Spleen (tissue), 11 donors: ENCODE measurements at regions not wholly inside any gene's neighbourhood (a gene's known extent, or its start where the extent isn't known, plus 50 kb on each side); places are given as distances from the start of the nearest gene placed in this dataset.

Source experiments
- DNase-seq: peaks from one replicate; pipeline ENCODE4 v3.0.0-alpha.2; 2020
- H3K27ac ChIP-seq, 8 donors: fragments of 200-600 bp; sonication (generic) in 7 of 8; 1 replicate in 4 of 8; 2 replicates in 4 of 8; pipeline versions ENCODE4 v1.5.0 to v1.8.0; 2016 to 2021; ENCODE audit warnings: inconsistent platforms in 4 of 8, mild to moderate bottlenecking in 4 of 8, moderate library complexity in 1 of 8
- H3K27me3 ChIP-seq, 7 donors: fragments of 200-600 bp; sonication (generic) in 6 of 7; replicated peaks in 1 of 7; 1 replicate in 4 of 7; 2 replicates in 3 of 7; pipeline versions ENCODE4 v1.5.0 to v1.8.0; 2016 to 2021; ENCODE audit warnings: inconsistent platforms in 3 of 7, mild to moderate bottlenecking in 1 of 7
- H3K36me3 ChIP-seq, 6 donors: fragments of 200-600 bp; sonication (generic) in 5 of 6; 1 replicate in 4 of 6; 2 replicates in 2 of 6; pipeline versions ENCODE4 v1.5.0 to v1.8.0; 2016 to 2021; ENCODE audit warnings: inconsistent platforms in 2 of 6
- H3K4me1 ChIP-seq, 6 donors: fragments of 200-600 bp; sonication (generic) in 5 of 6; 1 replicate in 3 of 6; 2 replicates in 3 of 6; pipeline versions ENCODE4 v1.5.0 to v1.8.0; 2016 to 2021; ENCODE audit warnings: inconsistent platforms in 3 of 6
- H3K4me3 ChIP-seq, 8 donors: fragments of 200-600 bp; sonication (generic) in 7 of 8; 1 replicate in 4 of 8; 2 replicates in 4 of 8; pipeline versions ENCODE4 v1.5.0 to v1.8.0; 2016 to 2021; ENCODE audit warnings: inconsistent platforms in 4 of 8, mild to moderate bottlenecking in 4 of 8, moderate library complexity in 2 of 8
- H3K9me3 ChIP-seq, 8 donors: fragments of 200-600 bp; sonication (generic) in 7 of 8; 1 replicate in 4 of 8; 2 replicates in 4 of 8; pipeline versions ENCODE4 v1.5.0 to v1.8.0; 2016 to 2021; ENCODE audit warnings: inconsistent platforms in 4 of 8
- POLR2A ChIP-seq, 3 donors: fragments of 450-650 bp; IDR thresholded peaks; one replicate each; pipeline ENCODE4 v1.5.1; 2017; ENCODE audit warnings: antibody characterized with exemption in 3 of 3, mild to moderate bottlenecking in 1 of 3
- POLR2AphosphoS5 ChIP-seq, 3 donors: sonication (generic); formaldehyde crosslinking; IDR thresholded peaks; one replicate each; pipeline ENCODE4 v1.5.1; 2017; ENCODE audit warnings: antibody characterized with exemption in 3 of 3
- WGBS, 5 donors: extraction: QIAGEN DNeasy Blood & Tissue Kit in 3 of 5; methylation state at CpG; one replicate each; pipeline versions ENCODE4 v1.1.5 to v1.1.7; 2013 to 2018; 5-methylcytosine and 5-hydroxymethylcytosine counted together
- intact Hi-C: fragments of 100-400 bp; cut with DNase I; formaldehyde crosslinking; loops from one replicate; pipeline ENCODE4 v1.15.0; 2023; ENCODE audit warnings: low total_unique reads
- TF ChIP-seq, protein P1 (sequence below), 11 experiments: fragments of 200-600 bp in 7 of 11; fragments of 450-650 bp in 4 of 11; sonication (generic) in 4 of 11; IDR thresholded peaks in 8 of 11; conservative IDR thresholded peaks in 3 of 11; 1 replicate in 7 of 11; 2 replicates in 4 of 11; pipeline versions ENCODE4 v1.4.0 to v1.8.0; 2016 to 2021; ENCODE audit warnings: antibody characterized with exemption in 11 of 11, inconsistent platforms in 4 of 11, mild to moderate bottlenecking in 1 of 11
- donor health status: healthy with polysubstance abuse.
- donor health status: DM: no; HTN: no; CAD: no; lungs with moderate emphysema.
- donor health status: DM: no; HTN: no; CAD: no.
- donor health status: Bipolar disorder and iron deficiency.
- donor health status: healthy.
- donor health status: DM: no; HTN: no; CAD: no.
- donor health status: DM: yes; HTN: yes; CAD: no.

DNA sequence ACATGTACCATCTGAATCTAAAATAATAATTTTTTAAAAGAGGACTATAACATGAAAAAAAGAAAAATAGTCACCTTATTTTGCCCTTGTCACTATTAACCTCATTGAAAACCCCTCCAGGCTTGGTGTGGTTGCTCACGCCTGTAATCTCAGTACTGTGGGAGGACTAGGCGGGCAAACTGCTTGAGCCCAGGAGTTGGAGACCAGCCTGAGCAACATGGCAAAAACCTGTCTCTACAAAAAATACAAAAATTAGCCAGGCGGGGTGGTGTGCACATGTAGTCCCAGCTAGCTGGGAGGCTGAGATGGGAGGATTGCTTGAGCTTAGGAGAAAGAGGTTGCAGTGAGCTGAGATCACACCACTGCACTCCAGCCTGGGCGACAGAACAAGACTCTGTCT lies 126.3 kb upstream of the KRAS start:
- no peak overlapping the region for H3K4me3 ChIP-seq
- no peaks in the 10 kb centered on the region for H3K9me3 ChIP-seq
- TF ChIP-seq POLR2A (IDR thresholded peaks at IDR 0.05) = no peak
- no peak for TF ChIP-seq POLR2AphosphoS5 (IDR thresholded peaks at IDR 0.05)
- TF ChIP-seq, protein P1, sequence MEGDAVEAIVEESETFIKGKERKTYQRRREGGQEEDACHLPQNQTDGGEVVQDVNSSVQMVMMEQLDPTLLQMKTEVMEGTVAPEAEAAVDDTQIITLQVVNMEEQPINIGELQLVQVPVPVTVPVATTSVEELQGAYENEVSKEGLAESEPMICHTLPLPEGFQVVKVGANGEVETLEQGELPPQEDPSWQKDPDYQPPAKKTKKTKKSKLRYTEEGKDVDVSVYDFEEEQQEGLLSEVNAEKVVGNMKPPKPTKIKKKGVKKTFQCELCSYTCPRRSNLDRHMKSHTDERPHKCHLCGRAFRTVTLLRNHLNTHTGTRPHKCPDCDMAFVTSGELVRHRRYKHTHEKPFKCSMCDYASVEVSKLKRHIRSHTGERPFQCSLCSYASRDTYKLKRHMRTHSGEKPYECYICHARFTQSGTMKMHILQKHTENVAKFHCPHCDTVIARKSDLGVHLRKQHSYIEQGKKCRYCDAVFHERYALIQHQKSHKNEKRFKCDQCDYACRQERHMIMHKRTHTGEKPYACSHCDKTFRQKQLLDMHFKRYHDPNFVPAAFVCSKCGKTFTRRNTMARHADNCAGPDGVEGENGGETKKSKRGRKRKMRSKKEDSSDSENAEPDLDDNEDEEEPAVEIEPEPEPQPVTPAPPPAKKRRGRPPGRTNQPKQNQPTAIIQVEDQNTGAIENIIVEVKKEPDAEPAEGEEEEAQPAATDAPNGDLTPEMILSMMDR (IDR thresholded peaks at IDR 0.05 in 8 of 11, conservative IDR thresholded peaks at IDR 0.05 in 3 of 11) = no peak
- peak overlapping the region in 3 of 8 donors; percentile 35 to 63 (median 47) for H3K27ac ChIP-seq
- H3K4me1 ChIP-seq = peaks cover 0 to 6% (median 0%) of the 10 kb centered on the region in 6 donors
- WGBS, 5 donors = 71 to 89% (median 84%) methylated on average over 4 of the region's 4 CpGs
- intact Hi-C loops = no loop called here
- DNase-seq = no peak
- H3K27me3 ChIP-seq = no peaks in the 10 kb centered on the region
- H3K36me3 ChIP-seq = no peaks in the 10 kb centered on the region

DNA sequence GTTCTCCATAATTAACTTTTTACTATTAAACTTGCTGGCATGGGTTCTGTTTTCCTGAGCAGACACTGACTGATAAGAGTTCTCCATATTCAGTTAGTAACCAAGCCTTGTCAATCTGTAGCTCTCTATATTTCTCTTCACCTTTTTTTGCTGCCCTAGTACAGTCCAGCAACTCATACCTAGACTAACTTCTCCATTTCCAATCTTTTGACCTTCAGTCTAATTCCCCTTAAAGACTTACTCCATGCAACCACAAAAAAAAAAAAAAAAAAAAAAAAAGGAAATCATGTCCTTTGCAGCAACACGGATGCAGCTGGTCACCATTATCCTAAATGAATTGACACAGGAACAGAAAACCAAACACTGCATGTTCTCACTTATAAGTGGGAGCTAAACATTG lies 125.7 kb upstream of the KRAS start:
- H3K9me3 ChIP-seq = no peaks in the 10 kb centered on the region
- no peaks in the 10 kb centered on the region for H3K27me3 ChIP-seq
- intact Hi-C loops = no loop called here
- H3K4me3 ChIP-seq = no peak overlapping the region
- TF ChIP-seq POLR2A (IDR thresholded peaks at IDR 0.05) = no peak
- no peak for TF ChIP-seq POLR2AphosphoS5 (IDR thresholded peaks at IDR 0.05)
- TF ChIP-seq, protein P1 (IDR thresholded peaks at IDR 0.05 in 8 of 11, conservative IDR thresholded peaks at IDR 0.05 in 3 of 11) = no peak
- peaks cover 0 to 6% (median 0%) of the 10 kb centered on the region in 6 donors for H3K4me1 ChIP-seq
- no peak overlapping the region for H3K27ac ChIP-seq
- DNase-seq = no peak
- no peaks in the 10 kb centered on the region for H3K36me3 ChIP-seq
- WGBS, 5 donors = 0 to 39% (median 22%) methylated on average over 1 of the region's 1 CpG

DNA sequence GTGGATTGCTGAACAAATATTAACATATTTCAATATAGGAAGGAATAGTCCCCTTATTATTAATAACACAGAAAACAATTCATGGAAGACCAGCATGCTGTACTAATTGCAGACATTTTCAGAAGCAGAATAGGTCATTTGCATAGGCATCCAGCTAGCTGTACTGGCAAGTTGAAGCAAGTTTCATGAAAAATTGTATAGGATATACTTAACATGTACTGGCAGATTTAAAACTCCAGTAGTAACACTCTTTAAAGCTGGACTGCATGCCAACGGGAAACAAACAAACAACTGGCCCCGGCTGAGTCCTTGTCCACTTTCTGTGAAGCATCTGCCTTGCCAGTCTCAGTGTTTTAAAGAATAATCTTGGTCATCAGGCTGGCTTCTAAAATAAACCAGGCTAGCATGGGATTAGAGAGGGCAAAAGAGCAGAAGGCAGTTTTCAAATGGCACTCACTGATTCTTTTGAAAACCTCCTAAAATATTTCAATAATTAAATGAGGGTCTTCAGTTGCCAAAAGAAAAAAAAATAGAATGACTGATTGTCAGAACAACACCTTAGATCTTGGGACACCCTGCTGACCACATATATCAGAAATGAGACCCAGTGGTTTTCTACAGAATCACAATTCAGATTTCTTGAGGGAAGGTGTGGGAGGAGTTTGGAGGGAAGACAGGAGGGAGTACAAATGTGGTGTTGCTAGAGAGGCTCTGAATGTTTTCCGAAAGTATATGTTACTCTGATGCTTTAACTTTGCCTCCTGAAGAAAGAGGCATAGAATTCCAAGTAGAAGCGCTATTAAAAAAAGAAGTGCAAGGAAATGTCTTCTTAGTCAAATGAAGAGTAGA lies 122.5 kb upstream of the KRAS start:
- WGBS, 5 donors = 77 to 88% (median 85%) methylated on average over 4 of the region's 4 CpGs
- H3K9me3 ChIP-seq = no peaks in the 10 kb centered on the region
- H3K27me3 ChIP-seq = no peaks in the 10 kb centered on the region
- H3K27ac ChIP-seq = no peak overlapping the region
- H3K4me3 ChIP-seq = no peak overlapping the region
- H3K4me1 ChIP-seq = peaks cover 0 to 6% (median 0%) of the 10 kb centered on the region in 6 donors
- intact Hi-C loops = no loop called here
- TF ChIP-seq, protein P1 (IDR thresholded peaks at IDR 0.05 in 8 of 11, conservative IDR thresholded peaks at IDR 0.05 in 3 of 11) = no peak
- TF ChIP-seq POLR2A (IDR thresholded peaks at IDR 0.05) = no peak
- no peak for TF ChIP-seq POLR2AphosphoS5 (IDR thresholded peaks at IDR 0.05)
- DNase-seq = no peak
- H3K36me3 ChIP-seq = no peaks in the 10 kb centered on the region

DNA sequence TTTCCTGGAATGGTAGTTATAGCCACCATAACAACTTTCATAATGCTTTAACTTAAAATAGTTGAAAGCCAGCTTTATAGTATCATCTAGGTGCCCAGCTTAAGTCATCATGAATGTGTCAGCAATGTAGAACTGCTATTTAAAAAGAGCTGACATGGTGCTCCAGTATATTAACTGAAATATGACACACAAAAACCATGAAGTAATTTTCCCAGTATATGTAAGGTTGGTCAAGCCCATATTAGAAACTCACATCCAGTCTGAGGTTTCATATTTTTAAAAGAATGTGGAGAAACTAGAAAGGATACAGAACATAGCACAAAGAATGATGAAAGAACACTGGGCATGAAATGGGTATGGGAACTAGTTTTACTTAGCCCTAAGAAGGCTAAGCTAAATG lies 121.3 kb upstream of the KRAS start:
- H3K27me3 ChIP-seq = no peaks in the 10 kb centered on the region
- TF ChIP-seq, protein P1 (IDR thresholded peaks at IDR 0.05 in 8 of 11, conservative IDR thresholded peaks at IDR 0.05 in 3 of 11) = no peak
- no peak for TF ChIP-seq POLR2A (IDR thresholded peaks at IDR 0.05)
- TF ChIP-seq POLR2AphosphoS5 (IDR thresholded peaks at IDR 0.05) = no peak
- no peaks in the 10 kb centered on the region for H3K36me3 ChIP-seq

More for the DNA sequence above, 121.3 kb upstream of the KRAS start:
- Histone ChIP-seq H3K27ac (no peak overlapping the region), H3K4me3 (no peak overlapping the region), H3K9me3 (no peaks in the 10 kb centered on the region), H3K4me1 (peaks cover 0 to under 1% (median 0%) of the 10 kb centered on the region in 6 donors)
- DNase-seq = no peak
- intact Hi-C loops = no loop called here
